Hepatocyte (in vitro differentiated cells): ENCODE measurements at regions not wholly inside any gene's neighbourhood (a gene's known extent, or its start where the extent isn't known, plus 50 kb on each side); places are given as distances from the start of the nearest gene placed in this dataset.

ENCODE experiments used
- DNase-seq: peaks from one replicate; pipeline ENCODE4 v3.0.0-alpha.2; 2016; ENCODE audit warnings: low spot score
- H2AFZ ChIP-seq: fragments of 200-600 bp; sonication (generic); 2 replicates; pipeline ENCODE4 v1.6.0; 2016; ENCODE audit warnings: antibody characterized with exemption, mild to moderate bottlenecking
- H3K27ac ChIP-seq: fragments of 200-600 bp; sonication (generic); 2 replicates; pipeline ENCODE4 v1.5.1; 2016; ENCODE audit warnings: mild to moderate bottlenecking
- H3K27me3 ChIP-seq: fragments of 200-600 bp; sonication (generic); 2 replicates; pipeline ENCODE4 v1.6.1; 2016
- H3K36me3 ChIP-seq: fragments of 200-600 bp; sonication (generic); replicated peaks from 2 replicates; pipeline ENCODE4 v1.5.1; 2016; ENCODE audit warnings: low read depth; ENCODE audit not compliant: insufficient read depth
- H3K4me1 ChIP-seq: fragments of 200-600 bp; sonication (generic); 2 replicates; pipeline ENCODE4 v1.5.1; 2016; ENCODE audit warnings: mild to moderate bottlenecking, moderate library complexity; ENCODE audit not compliant: insufficient read depth
- H3K4me2 ChIP-seq: fragments of 200-600 bp; sonication (generic); 2 replicates; pipeline ENCODE4 v1.6.0; 2016
- H3K4me3 ChIP-seq: fragments of 200-600 bp; sonication (generic); 2 replicates; pipeline ENCODE4 v1.5.1; 2016; ENCODE audit warnings: mild to moderate bottlenecking
- H3K79me2 ChIP-seq: fragments of 200-600 bp; sonication (generic); 2 replicates; pipeline ENCODE4 v1.6.0; 2017; ENCODE audit warnings: mild to moderate bottlenecking
- H3K9me2 ChIP-seq: fragments of 200-600 bp; sonication (generic); replicated peaks from 2 replicates; pipeline ENCODE4 v1.6.0; 2017; ENCODE audit warnings: mild to moderate bottlenecking; ENCODE audit not compliant: insufficient read depth
- H3K9me3 ChIP-seq: fragments of 200-600 bp; sonication (generic); 2 replicates; pipeline ENCODE4 v1.5.1; 2016; ENCODE audit warnings: low read depth, mild to moderate bottlenecking
- H4K20me1 ChIP-seq: fragments of 200-600 bp; sonication (generic); 2 replicates; pipeline ENCODE4 v1.6.0; 2016; ENCODE audit warnings: mild to moderate bottlenecking; ENCODE audit not compliant: insufficient read depth, poor library complexity, severe bottlenecking
- CTCF ChIP-seq: fragments of 200-600 bp; sonication (generic); IDR thresholded peaks from 2 replicates; pipeline ENCODE4 v1.5.1; 2016; ENCODE audit warnings: antibody characterized with exemption, mild to moderate bottlenecking; ENCODE audit not compliant: poor library complexity
- EZH2 ChIP-seq: fragments of 200-600 bp; sonication (generic); IDR thresholded peaks from 2 replicates; pipeline ENCODE4 v1.6.1; 2016; ENCODE audit warnings: antibody characterized with exemption, mild to moderate bottlenecking, borderline replicate concordance
- EZH2phosphoT487 ChIP-seq: fragments of 200-600 bp; sonication (generic); IDR thresholded peaks from one replicate; pipeline ENCODE4 v1.6.1; 2018; ENCODE audit warnings: antibody characterized with exemption, mild to moderate bottlenecking, low read depth, moderate library complexity; ENCODE audit not compliant: unreplicated experiment, severe bottlenecking
- WGBS: methylation state at CpG from one replicate; pipeline ENCODE4 v1.1.6; 2016; ENCODE audit warnings: low lambda C conversion rate; ENCODE audit errors: missing lambda C conversion rate; 5-methylcytosine and 5-hydroxymethylcytosine counted together

- Histone ChIP-seq H3K9me2 (no peaks in the 10 kb centered on the region), H2AFZ (no peak overlapping the region), H4K20me1 (no peaks in the 10 kb centered on the region), H3K27me3 (no peaks in the 10 kb centered on the region), H3K4me3 (no peak overlapping the region), H3K79me2 (no peaks in the 10 kb centered on the region), H3K9me3 (no peaks in the 10 kb centered on the region), H3K4me2 (no peak overlapping the region), H3K4me1 (no peaks in the 10 kb centered on the region), H3K36me3 (no peaks in the 10 kb centered on the region), H3K27ac (no peak overlapping the region)
- TF ChIP-seq CTCF = no peak
- no peak for TF ChIP-seq EZH2
- TF ChIP-seq EZH2phosphoT487 = no peak
- DNase-seq = no peak
- WGBS = 92% methylated on average over 1 of the region's 1 CpG
Measured at GRCh38 chr1:79633456-79633855, 626.9 kb upstream of the ADGRL4 start.

- no peak for DNase-seq
- Histone ChIP-seq H2AFZ (no peak overlapping the region), H3K4me2 (no peak overlapping the region), H3K9me3 (no peaks in the 10 kb centered on the region), H3K27ac (no peak overlapping the region), H3K4me1 (no peaks in the 10 kb centered on the region), H3K27me3 (no peaks in the 10 kb centered on the region), H3K4me3 (no peak overlapping the region), H3K36me3 (no peaks in the 10 kb centered on the region), H4K20me1 (no peaks in the 10 kb centered on the region), H3K79me2 (no peaks in the 10 kb centered on the region), H3K9me2 (no peaks in the 10 kb centered on the region)
- TF ChIP-seq EZH2 (no peak), EZH2phosphoT487 (no peak), CTCF (no peak)
- WGBS = 96% methylated on average over 7 of the region's 7 CpGs
Measured at GRCh38 chr1:79629414-79629813, 622.9 kb upstream of the ADGRL4 start.

GRCh38 chr1:79617777-79618176 is 611.2 kb upstream of the ADGRL4 start:
- no peak for DNase-seq
- 83% methylated on average over 2 of the region's 2 CpGs for WGBS

More at GRCh38 chr1:79617777-79618176, 611.2 kb upstream of the ADGRL4 start:
- Histone ChIP-seq H3K27ac (no peak overlapping the region), H3K4me1 (no peaks in the 10 kb centered on the region), H2AFZ (no peak overlapping the region), H3K4me3 (no peak overlapping the region), H3K36me3 (no peaks in the 10 kb centered on the region), H3K79me2 (no peaks in the 10 kb centered on the region), H3K4me2 (no peak overlapping the region), H3K9me2 (no peaks in the 10 kb centered on the region), H4K20me1 (no peaks in the 10 kb centered on the region), H3K27me3 (no peaks in the 10 kb centered on the region), H3K9me3 (no peaks in the 10 kb centered on the region)
- TF ChIP-seq EZH2phosphoT487 (no peak), CTCF (no peak), EZH2 (no peak)
